DND-41 (cell line): ENCODE measurements at regions not wholly inside any gene's neighbourhood (a gene's known extent, or its start where the extent isn't known, plus 50 kb on each side); places are given as distances from the start of the nearest gene placed in this dataset.
"Not testable (repeated sequence)": the region's sequence is repeated elsewhere in the genome, so short reads cannot be mapped to it uniquely, and the experiment has no call there.

ENCODE experiments used
- ATAC-seq: fragments of 200-7000 bp; cut with Tn5 transposase; 3 replicates; pipeline ENCODE4 v1.9.1; 2021; ENCODE audit warnings: low read depth; ENCODE audit not compliant: insufficient read depth
- DNase-seq: peaks from one replicate; pipeline ENCODE4 v3.0.0-alpha.2; 2020
- H2AFZ ChIP-seq: 2 replicates; pipeline ENCODE4 v1.6.0; 2012; ENCODE audit warnings: low read depth, low read length
- H3K27ac ChIP-seq: 2 replicates; pipeline ENCODE4 v1.5.1; 2012; ENCODE audit warnings: low read length, inconsistent platforms
- H3K27me3 ChIP-seq: fragments of 200-600 bp; sonication (generic); 2 replicates; pipeline ENCODE4 v1.6.0; 2012; ENCODE audit warnings: low read length, mild to moderate bottlenecking, inconsistent platforms; ENCODE audit not compliant: insufficient read depth, poor library complexity
- H3K36me3 ChIP-seq: 2 replicates; pipeline ENCODE4 v1.5.1; 2012; ENCODE audit warnings: low read length, inconsistent platforms; ENCODE audit not compliant: insufficient read depth
- H3K4me1 ChIP-seq: 2 replicates; pipeline ENCODE4 v1.5.1; 2012; ENCODE audit warnings: mild to moderate bottlenecking, low read length; ENCODE audit not compliant: insufficient read depth
- H3K4me2 ChIP-seq: 2 replicates; pipeline ENCODE4 v1.6.0; 2012; ENCODE audit warnings: mild to moderate bottlenecking, moderate library complexity, low read length, inconsistent platforms; ENCODE audit not compliant: insufficient read depth
- H3K4me3 ChIP-seq, 2 experiments: fragments of 200-600 bp in 1 of 2; shearing (Covaris generic) in 1 of 2; 2 replicates each; pipeline ENCODE4 v1.5.1; 2012 to 2016; ENCODE audit warnings: inconsistent platforms in 2 of 2, low read length in 2 of 2, mild to moderate bottlenecking in 2 of 2, low read depth in 1 of 2, moderate library complexity in 1 of 2
- H3K79me2 ChIP-seq: 2 replicates; pipeline ENCODE4 v1.6.0; 2012; ENCODE audit warnings: low read length, inconsistent platforms; ENCODE audit not compliant: insufficient read depth
- H3K9ac ChIP-seq: 2 replicates; pipeline ENCODE4 v1.6.0; 2012; ENCODE audit warnings: low read depth, mild to moderate bottlenecking, inconsistent platforms, low read length, moderate library complexity
- H3K9me3 ChIP-seq: 2 replicates; pipeline ENCODE4 v1.5.1; 2012; ENCODE audit warnings: low read length, moderate library complexity, mild to moderate bottlenecking, inconsistent platforms; ENCODE audit not compliant: insufficient read depth, severe bottlenecking
- H4K20me1 ChIP-seq: 2 replicates; pipeline ENCODE4 v1.6.0; 2012; ENCODE audit warnings: low read length; ENCODE audit not compliant: insufficient read depth
- EZH2 ChIP-seq: IDR thresholded peaks from 3 replicates; pipeline ENCODE4 v1.6.1; 2012; ENCODE audit warnings: borderline replicate concordance, low read depth, mild to moderate bottlenecking, moderate library complexity, low read length, inconsistent platforms; ENCODE audit not compliant: severe bottlenecking
- TF ChIP-seq, protein P1 (sequence below): IDR thresholded peaks from 2 replicates; pipeline ENCODE4 v1.5.1; 2012; ENCODE audit warnings: borderline replicate concordance, low read length, moderate library complexity, mild to moderate bottlenecking; ENCODE audit not compliant: poor library complexity, severe bottlenecking; ENCODE audit errors: extremely low read depth

DNA sequence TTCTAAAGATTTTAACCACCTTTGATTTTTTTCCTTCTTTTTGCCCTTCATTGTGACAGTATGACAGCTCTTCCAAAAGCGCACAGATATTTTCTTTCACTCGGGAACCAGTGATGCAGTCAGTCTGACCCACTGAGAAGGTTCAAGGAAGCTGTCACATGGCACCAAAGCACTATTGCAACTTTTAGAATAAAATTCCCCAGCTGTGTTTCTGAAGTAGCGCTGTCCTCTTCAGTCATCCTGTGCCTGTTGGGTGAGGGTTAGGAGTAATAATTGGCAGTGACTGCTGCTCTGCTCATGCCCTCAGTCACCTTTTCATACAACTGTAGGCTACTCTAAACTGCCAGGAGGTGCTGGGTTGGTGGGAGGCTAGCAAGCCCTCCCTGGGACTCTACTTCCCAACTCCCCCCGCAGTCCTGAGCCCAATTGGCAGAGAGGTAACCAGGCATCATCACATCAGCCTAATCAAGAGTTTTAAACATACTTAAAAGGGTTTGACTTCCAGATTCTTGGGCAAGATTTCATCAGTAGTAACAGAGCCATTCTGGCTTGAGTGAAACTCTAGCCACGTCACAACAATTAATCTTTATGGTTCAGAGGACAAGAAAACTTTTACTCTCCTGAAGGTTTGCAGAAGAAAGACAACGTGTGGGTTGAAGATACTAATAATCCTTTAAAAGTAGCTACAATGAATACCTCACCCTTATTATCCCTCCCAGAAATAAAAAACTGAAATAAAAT is 473.3 kb downstream of the FBXO15 start:
- no peaks in the 10 kb centered on the region for H4K20me1 ChIP-seq

DNA sequence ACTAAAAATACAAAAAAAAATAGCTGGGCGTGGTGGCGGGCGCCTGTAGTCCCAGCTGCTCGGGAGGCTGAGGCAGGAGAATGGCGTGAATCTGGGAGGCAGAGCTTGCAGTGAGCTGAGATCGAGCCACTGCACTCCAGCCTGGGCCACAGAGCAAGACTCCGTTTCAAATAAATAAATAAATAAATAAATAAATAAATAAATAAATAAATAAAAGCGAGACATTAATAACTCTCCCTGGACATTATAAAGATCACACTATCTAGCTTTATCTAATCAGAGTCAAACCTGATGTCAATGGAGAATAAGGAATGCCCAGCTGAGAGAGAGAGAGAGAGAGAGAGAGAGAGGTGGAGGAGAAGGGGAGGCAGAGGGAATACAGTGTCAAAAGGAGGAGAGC is 476.2 kb downstream of the FBXO15 start:
- H3K36me3 ChIP-seq, H3K9ac ChIP-seq, H3K27me3 ChIP-seq, H4K20me1 ChIP-seq, H3K4me1 ChIP-seq, H3K27ac ChIP-seq, H3K4me2 ChIP-seq, ATAC-seq, H3K79me2 ChIP-seq, H3K9me3 ChIP-seq, DNase-seq, H3K4me3 ChIP-seq, H2AFZ ChIP-seq: not testable (repeated sequence)

More for the DNA sequence above, 473.3 kb downstream of the FBXO15 start:
- DNase-seq: no peak
- Histone ChIP-seq H2AFZ (no peak overlapping the region), H3K4me1 (peaks cover 6% of the 10 kb centered on the region; the same call in 1 of the 2 replicates), H3K9ac (no peak overlapping the region), H3K27me3 (no peaks in the 10 kb centered on the region), H3K79me2 (no peaks in the 10 kb centered on the region), H3K36me3 (no peaks in the 10 kb centered on the region), H3K4me2 (no peak overlapping the region), H3K4me3 (no peak overlapping the region), H3K27ac (no peak overlapping the region), H3K9me3 (no peaks in the 10 kb centered on the region)
- no peak for ATAC-seq
- no peak for TF ChIP-seq EZH2
- TF ChIP-seq, protein P1, sequence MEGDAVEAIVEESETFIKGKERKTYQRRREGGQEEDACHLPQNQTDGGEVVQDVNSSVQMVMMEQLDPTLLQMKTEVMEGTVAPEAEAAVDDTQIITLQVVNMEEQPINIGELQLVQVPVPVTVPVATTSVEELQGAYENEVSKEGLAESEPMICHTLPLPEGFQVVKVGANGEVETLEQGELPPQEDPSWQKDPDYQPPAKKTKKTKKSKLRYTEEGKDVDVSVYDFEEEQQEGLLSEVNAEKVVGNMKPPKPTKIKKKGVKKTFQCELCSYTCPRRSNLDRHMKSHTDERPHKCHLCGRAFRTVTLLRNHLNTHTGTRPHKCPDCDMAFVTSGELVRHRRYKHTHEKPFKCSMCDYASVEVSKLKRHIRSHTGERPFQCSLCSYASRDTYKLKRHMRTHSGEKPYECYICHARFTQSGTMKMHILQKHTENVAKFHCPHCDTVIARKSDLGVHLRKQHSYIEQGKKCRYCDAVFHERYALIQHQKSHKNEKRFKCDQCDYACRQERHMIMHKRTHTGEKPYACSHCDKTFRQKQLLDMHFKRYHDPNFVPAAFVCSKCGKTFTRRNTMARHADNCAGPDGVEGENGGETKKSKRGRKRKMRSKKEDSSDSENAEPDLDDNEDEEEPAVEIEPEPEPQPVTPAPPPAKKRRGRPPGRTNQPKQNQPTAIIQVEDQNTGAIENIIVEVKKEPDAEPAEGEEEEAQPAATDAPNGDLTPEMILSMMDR: no peak

DNA sequence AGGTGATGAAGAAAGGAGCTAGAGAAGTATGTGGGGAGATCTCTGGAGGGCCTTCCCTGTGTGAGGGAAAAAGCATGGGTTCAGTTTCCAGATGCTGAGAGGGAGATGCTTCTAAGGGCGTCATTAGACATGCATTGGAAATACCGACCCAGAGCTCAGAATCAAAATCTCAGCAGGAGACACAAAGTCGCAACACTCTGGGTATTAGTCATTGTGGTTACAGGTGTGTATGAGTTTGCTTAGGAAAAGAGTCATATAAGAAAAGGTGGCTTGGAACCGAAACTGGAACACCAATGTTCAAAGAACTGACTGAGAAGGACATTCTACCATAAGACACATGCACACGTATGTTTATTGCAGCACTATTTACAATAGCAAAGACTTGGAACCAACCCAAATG is 477.1 kb downstream of the FBXO15 start:
- no peaks in the 10 kb centered on the region for H3K36me3 ChIP-seq
- H3K79me2 ChIP-seq: no peaks in the 10 kb centered on the region
- H2AFZ ChIP-seq: no peak overlapping the region
- no peak for DNase-seq
- no peak overlapping the region for H3K27ac ChIP-seq
- no peak overlapping the region for H3K9ac ChIP-seq
- H3K4me3 ChIP-seq: no peak overlapping the region
- H3K4me1 ChIP-seq: peaks cover 4% of the 10 kb centered on the region; the same call in 1 of the 2 replicates
- H3K4me2 ChIP-seq: no peak overlapping the region
- TF ChIP-seq EZH2: no peak
- TF ChIP-seq, protein P1: no peak
- no peaks in the 10 kb centered on the region for H3K27me3 ChIP-seq
- no peaks in the 10 kb centered on the region for H4K20me1 ChIP-seq
- ATAC-seq: no peak
- no peaks in the 10 kb centered on the region for H3K9me3 ChIP-seq

DNA sequence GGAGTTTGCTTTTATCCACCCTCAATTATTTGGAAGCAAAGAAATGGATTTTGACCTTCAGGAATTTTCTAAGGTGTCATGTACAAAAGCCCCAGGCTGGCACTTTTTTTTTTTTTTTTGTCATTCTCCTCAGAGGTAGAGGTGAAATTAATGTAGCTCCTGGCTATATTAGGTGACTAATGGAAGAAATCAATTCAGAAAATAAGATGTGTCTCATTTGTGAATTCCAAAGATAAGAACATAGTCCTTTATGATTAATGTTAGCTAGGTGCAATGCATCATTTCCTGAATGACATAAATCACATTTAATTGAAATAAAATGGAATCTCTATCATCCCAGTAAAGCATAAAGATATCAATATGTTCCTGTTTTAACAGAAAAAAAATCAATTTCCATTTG is 477.6 kb downstream of the FBXO15 start:
- Histone ChIP-seq H3K36me3 (no peaks in the 10 kb centered on the region), H3K4me2 (no peak overlapping the region), H2AFZ (no peak overlapping the region), H3K27ac (no peak overlapping the region), H3K4me1 (peaks cover 4% of the 10 kb centered on the region; the same call in 1 of the 2 replicates), H3K4me3 (no peak overlapping the region), H3K27me3 (no peaks in the 10 kb centered on the region), H3K9me3 (no peaks in the 10 kb centered on the region), H4K20me1 (no peaks in the 10 kb centered on the region), H3K79me2 (no peaks in the 10 kb centered on the region), H3K9ac (no peak overlapping the region)
- TF ChIP-seq, protein P1: no peak
- DNase-seq (no peak), ATAC-seq (no peak)
